ENCODE measurements at regions not wholly inside any gene's neighbourhood (a gene's known extent, or its start where the extent isn't known, plus 50 kb on each side); places are given as distances from the start of the nearest gene placed in this dataset.
"Not testable (repeated sequence)": the region's sequence is repeated elsewhere in the genome, so short reads cannot be mapped to it uniquely, and the experiment has no call there.

GRCh38 chr16:34099028-34099427, 639.6 kb downstream of the TP53TG3F start:
- H3K27ac ChIP-seq, H3K4me3 ChIP-seq: not testable (repeated sequence)

Measured in skin epidermis (tissue), 12 donors.